Keratinocyte (primary cell): ENCODE measurements at regions not wholly inside any gene's neighbourhood (a gene's known extent, or its start where the extent isn't known, plus 50 kb on each side); places are given as distances from the start of the nearest gene placed in this dataset.
"Not testable (repeated sequence)": the region's sequence is repeated elsewhere in the genome, so short reads cannot be mapped to it uniquely, and the experiment has no call there.

Experiments used
- DNase-seq: peaks from one replicate; pipeline ENCODE4 v3.0.0-alpha.2; 2011; ENCODE audit warnings: low read depth, missing footprints, low spot score
- FAIRE-seq: peaks from 2 replicates; lab custom pipeline; 2011; peaks lifted over from hg19 to GRCh38; lab: Jason Lieb, UNC
- H2AFZ ChIP-seq: 2 replicates; pipeline ENCODE4 v1.6.0; 2012; ENCODE audit warnings: low read length, control low read depth, inconsistent platforms; ENCODE audit not compliant: control insufficient read depth
- H3K27ac ChIP-seq: 2 replicates; pipeline ENCODE4 v1.5.1; 2011; ENCODE audit warnings: low read length; ENCODE audit not compliant: control insufficient read depth, insufficient read depth
- H3K27me3 ChIP-seq: 3 replicates; pipeline ENCODE4 v1.6.0; 2011; ENCODE audit warnings: low read length; ENCODE audit not compliant: control insufficient read depth, insufficient read depth; ENCODE audit errors: extremely low read depth
- H3K36me3 ChIP-seq, 2 experiments: 2 replicates in 1 of 2; 3 replicates in 1 of 2; pipeline ENCODE4 v1.5.1; 2011; ENCODE audit warnings: low read length in 2 of 2, mild to moderate bottlenecking in 1 of 2; ENCODE audit not compliant: control insufficient read depth in 2 of 2, insufficient read depth in 2 of 2; ENCODE audit errors: extremely low read depth in 1 of 2
- H3K4me1 ChIP-seq: 3 replicates; pipeline ENCODE4 v1.5.1; 2011; ENCODE audit warnings: low read length; ENCODE audit not compliant: control insufficient read depth, insufficient read depth; ENCODE audit errors: extremely low read depth
- H3K4me2 ChIP-seq: 3 replicates; pipeline ENCODE4 v1.6.0; 2011; ENCODE audit warnings: low read depth, low read length; ENCODE audit not compliant: control insufficient read depth, insufficient read depth; ENCODE audit errors: extremely low read depth
- H3K4me3 ChIP-seq, 3 experiments: fragments of 200-600 bp in 1 of 3; sonication (generic) in 1 of 3; 2 replicates in 2 of 3; 3 replicates in 1 of 3; pipeline ENCODE4 v1.5.1; 2011 to 2016; ENCODE audit warnings: low read length in 3 of 3, mild to moderate bottlenecking in 3 of 3, control low read depth in 2 of 3, inconsistent platforms in 1 of 3, low read depth in 1 of 3, mixed read lengths in 1 of 3, mixed run types in 1 of 3, moderate library complexity in 1 of 3; ENCODE audit not compliant: control insufficient read depth in 2 of 3, insufficient read depth in 2 of 3; ENCODE audit errors: extremely low read depth in 1 of 3
- H3K79me2 ChIP-seq: 2 replicates; pipeline ENCODE4 v1.6.0; 2012; ENCODE audit warnings: low read length; ENCODE audit not compliant: control insufficient read depth, insufficient read depth
- H3K9ac ChIP-seq: 3 replicates; pipeline ENCODE4 v1.6.0; 2011; ENCODE audit warnings: low read length; ENCODE audit not compliant: control insufficient read depth, insufficient read depth; ENCODE audit errors: extremely low read depth
- H3K9me1 ChIP-seq: 3 replicates; pipeline ENCODE4 v1.6.0; 2011; ENCODE audit warnings: low read length; ENCODE audit not compliant: control insufficient read depth, insufficient read depth; ENCODE audit errors: extremely low read depth
- H3K9me3 ChIP-seq: 2 replicates; pipeline ENCODE4 v1.5.1; 2012; ENCODE audit warnings: low read depth, low read length; ENCODE audit not compliant: control insufficient read depth
- H4K20me1 ChIP-seq: 3 replicates; pipeline ENCODE4 v1.6.0; 2011; ENCODE audit warnings: low read length; ENCODE audit not compliant: control insufficient read depth, insufficient read depth; ENCODE audit errors: extremely low read depth
- EZH2 ChIP-seq: IDR thresholded peaks from one replicate; pipeline ENCODE4 v1.6.1; 2012; ENCODE audit warnings: inconsistent platforms, mild to moderate bottlenecking, low read length, moderate library complexity
- dilution Hi-C: fragments of 300-500 bp; cut with MboI; formaldehyde crosslinking; loops from one replicate; pipeline ENCODE4 v1.7.0; 2020; ENCODE audit warnings: low sequenced_read_pairs; ENCODE audit not compliant: extremely low pct_ligation_motif_present
- TF ChIP-seq, protein P1 (sequence below), 3 experiments: IDR thresholded peaks in 1 of 3; conservative IDR thresholded peaks in 1 of 3; optimal IDR thresholded peaks in 1 of 3; 2 replicates in 2 of 3; 3 replicates in 1 of 3; pipeline versions ENCODE3 to v1.5.1; 2011; ENCODE audit warnings: low read length in 3 of 3, mild to moderate bottlenecking in 3 of 3, moderate library complexity in 2 of 3, control low read depth in 1 of 3, inconsistent platforms in 1 of 3; ENCODE audit not compliant: insufficient read depth in 2 of 3; ENCODE audit errors: extremely low read depth in 1 of 3

GRCh38 chr14:40354754-40355153 lies 922.5 kb upstream of the FBXO33 start:
- dilution Hi-C loops, result no loop called here
- no peaks in the 10 kb centered on the region for H3K36me3 ChIP-seq
- FAIRE-seq (no peak), DNase-seq (no peak)
- H3K4me2 ChIP-seq, result no peak overlapping the region
- no peak overlapping the region for H3K27ac ChIP-seq
- no peaks in the 10 kb centered on the region for H3K27me3 ChIP-seq
- no peak overlapping the region for H2AFZ ChIP-seq
- no peak for TF ChIP-seq EZH2
- TF ChIP-seq, protein P1, sequence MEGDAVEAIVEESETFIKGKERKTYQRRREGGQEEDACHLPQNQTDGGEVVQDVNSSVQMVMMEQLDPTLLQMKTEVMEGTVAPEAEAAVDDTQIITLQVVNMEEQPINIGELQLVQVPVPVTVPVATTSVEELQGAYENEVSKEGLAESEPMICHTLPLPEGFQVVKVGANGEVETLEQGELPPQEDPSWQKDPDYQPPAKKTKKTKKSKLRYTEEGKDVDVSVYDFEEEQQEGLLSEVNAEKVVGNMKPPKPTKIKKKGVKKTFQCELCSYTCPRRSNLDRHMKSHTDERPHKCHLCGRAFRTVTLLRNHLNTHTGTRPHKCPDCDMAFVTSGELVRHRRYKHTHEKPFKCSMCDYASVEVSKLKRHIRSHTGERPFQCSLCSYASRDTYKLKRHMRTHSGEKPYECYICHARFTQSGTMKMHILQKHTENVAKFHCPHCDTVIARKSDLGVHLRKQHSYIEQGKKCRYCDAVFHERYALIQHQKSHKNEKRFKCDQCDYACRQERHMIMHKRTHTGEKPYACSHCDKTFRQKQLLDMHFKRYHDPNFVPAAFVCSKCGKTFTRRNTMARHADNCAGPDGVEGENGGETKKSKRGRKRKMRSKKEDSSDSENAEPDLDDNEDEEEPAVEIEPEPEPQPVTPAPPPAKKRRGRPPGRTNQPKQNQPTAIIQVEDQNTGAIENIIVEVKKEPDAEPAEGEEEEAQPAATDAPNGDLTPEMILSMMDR (optimal IDR thresholded peaks at IDR 0.05 in 1 of 3, IDR thresholded peaks at IDR 0.05 in 1 of 3, conservative IDR thresholded peaks at IDR 0.05 in 1 of 3; ENCODE audit: extremely low read depth in 1 of 3, insufficient read depth in 2 of 3, low read length in 3 of 3), result no peak
- no peaks in the 10 kb centered on the region for H4K20me1 ChIP-seq
- no peaks in the 10 kb centered on the region for H3K9me1 ChIP-seq
- H3K9ac ChIP-seq, result no peak overlapping the region
- no peaks in the 10 kb centered on the region for H3K79me2 ChIP-seq
- no peak overlapping the region for H3K4me3 ChIP-seq
- peaks cover under 1% of the 10 kb centered on the region for H3K9me3 ChIP-seq
- H3K4me1 ChIP-seq, result no peaks in the 10 kb centered on the region

DNA sequence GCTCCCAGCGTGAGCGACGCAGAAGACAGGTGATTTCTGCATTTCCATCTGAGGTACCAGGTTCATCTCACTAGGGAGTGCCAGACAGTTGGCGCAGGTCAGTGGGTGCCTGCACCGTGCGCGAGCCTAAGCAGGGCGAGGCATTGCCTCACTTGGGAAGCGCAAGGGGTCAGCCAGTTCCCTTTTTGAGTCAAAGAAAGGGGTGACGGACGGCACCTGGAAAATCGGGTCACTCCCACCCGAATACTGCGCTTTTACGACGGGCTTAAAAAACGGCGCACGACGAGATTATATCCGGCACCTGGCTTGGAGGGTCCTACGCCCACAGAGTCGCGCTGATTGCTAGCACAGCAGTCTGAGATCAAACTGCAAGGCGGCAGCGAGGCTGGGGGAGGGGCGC lies 915.9 kb upstream of the FBXO33 start:
- DNase-seq, H4K20me1 ChIP-seq, H3K4me1 ChIP-seq, H3K27me3 ChIP-seq, FAIRE-seq, H3K4me3 ChIP-seq, H3K4me2 ChIP-seq, H3K9me1 ChIP-seq, H2AFZ ChIP-seq, dilution Hi-C loops, H3K36me3 ChIP-seq, H3K27ac ChIP-seq, H3K9me3 ChIP-seq, H3K9ac ChIP-seq, H3K79me2 ChIP-seq: not testable (repeated sequence)

DNA sequence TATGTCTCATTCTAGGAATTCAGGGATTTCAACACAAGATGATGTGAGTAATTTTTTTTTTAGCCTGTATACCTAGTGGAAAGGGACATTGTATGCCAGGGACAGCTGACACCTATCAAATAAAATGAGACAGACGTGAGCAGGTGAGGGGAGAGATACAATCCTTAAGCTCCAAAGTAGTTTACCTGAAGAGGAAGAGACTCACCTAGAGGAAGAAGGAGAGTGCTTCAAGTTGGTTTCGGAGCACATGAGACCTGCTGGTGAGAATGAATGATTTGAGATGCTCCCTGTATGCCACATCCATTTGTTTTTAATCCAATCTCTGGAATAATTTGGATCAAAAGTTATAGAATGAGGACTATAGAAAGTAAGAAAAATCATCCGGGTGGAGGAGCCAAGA lies 915.4 kb upstream of the FBXO33 start:
- H3K4me2 ChIP-seq, result no peak overlapping the region
- no peaks in the 10 kb centered on the region for H3K79me2 ChIP-seq
- no peak overlapping the region for H3K9ac ChIP-seq
- H4K20me1 ChIP-seq, result no peaks in the 10 kb centered on the region
- H3K9me3 ChIP-seq, result no peaks in the 10 kb centered on the region
- no peaks in the 10 kb centered on the region for H3K4me1 ChIP-seq
- no peak overlapping the region for H3K27ac ChIP-seq
- H3K9me1 ChIP-seq, result no peaks in the 10 kb centered on the region
- TF ChIP-seq EZH2, result no peak
- TF ChIP-seq, protein P1 (optimal IDR thresholded peaks at IDR 0.05 in 1 of 3, IDR thresholded peaks at IDR 0.05 in 1 of 3, conservative IDR thresholded peaks at IDR 0.05 in 1 of 3; ENCODE audit: extremely low read depth in 1 of 3, insufficient read depth in 2 of 3, low read length in 3 of 3), result no peak
- DNase-seq, result no peak
- H3K27me3 ChIP-seq, result no peaks in the 10 kb centered on the region
- H3K4me3 ChIP-seq, result no peak overlapping the region
- FAIRE-seq, result no peak
- no peaks in the 10 kb centered on the region for H3K36me3 ChIP-seq
- no peak overlapping the region for H2AFZ ChIP-seq
- dilution Hi-C loops, result no loop called here
